ENCODE measurements at regions not wholly inside any gene's neighbourhood (a gene's known extent, or its start where the extent isn't known, plus 50 kb on each side); places are given as distances from the start of the nearest gene placed in this dataset.

DNA sequence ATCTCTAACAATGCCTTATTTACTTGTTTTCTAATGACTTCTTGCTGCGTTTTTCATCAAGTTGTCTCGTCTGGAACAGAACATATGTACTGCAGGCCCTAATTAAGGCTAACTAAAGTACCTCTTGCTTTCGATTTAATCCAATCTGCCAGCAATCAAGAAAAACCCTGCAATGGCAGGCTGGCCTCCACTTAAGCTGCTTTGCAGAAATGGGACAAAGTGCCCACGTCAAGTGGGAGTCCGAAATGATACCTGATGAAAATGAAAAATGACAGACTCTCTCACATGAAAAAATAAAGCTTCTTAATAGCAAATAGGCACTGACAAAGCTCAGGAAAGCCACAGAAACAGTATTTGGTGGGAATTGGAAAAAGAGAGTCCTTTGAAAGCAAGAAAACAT, 1454.7 kb downstream of the FAM181B start:
- H2BK120ac ChIP-seq (ENCODE audit: low read depth, low read length, poor library complexity, severe bottlenecking) = no peak overlapping the region
- no peak overlapping the region for H3K4ac ChIP-seq (ENCODE audit: low read depth, low read length)
- no peak overlapping the region for H2BK12ac ChIP-seq (ENCODE audit: insufficient read length, low read depth, low read length)
- no peak overlapping the region for H2AK5ac ChIP-seq (ENCODE audit: insufficient read length, low read length)
- no peak overlapping the region for H2BK15ac ChIP-seq (ENCODE audit: low read depth, low read length)
- no peak overlapping the region for H3K9ac ChIP-seq (ENCODE audit: extremely low read depth, insufficient read length, low read length)
- Mint-ChIP-seq H3K36me3 (ENCODE audit: insufficient read depth in 1 of 3, low read depth in 3 of 3) (peaks cover 2 to 5% (median 3%) of the 10 kb centered on the region in 3 experiments; a peak in 4 of 7 replicates), H3K4me1 (peaks cover 4 to 7% of the 10 kb centered on the region in 2 experiments; a peak in 3 of 4 replicates), H3K9me3 (peaks cover 5 to 8% of the 10 kb centered on the region in 2 experiments), H3K27me3 (ENCODE audit: low read depth) (no peaks in the 10 kb centered on the region; the same call in 1 of the 2 replicates), H3K4me3 (no peak overlapping the region), H3K27ac (no peak overlapping the region)
- no peak overlapping the region for H3K4me2 ChIP-seq (ENCODE audit: insufficient read depth, insufficient read length, low read length)
- no peaks in the 10 kb centered on the region for H3K27me3 ChIP-seq (ENCODE audit: insufficient read depth, low read length)
- H3K23ac ChIP-seq (ENCODE audit: insufficient read length, low read depth, low read length) = no peak overlapping the region
- no peaks in the 10 kb centered on the region for H3K79me1 ChIP-seq (ENCODE audit: insufficient read depth, low read depth, low read length, poor library complexity, severe bottlenecking)
- H4K91ac ChIP-seq (ENCODE audit: insufficient read length, low read depth, low read length) = no peak overlapping the region
- no peaks in the 10 kb centered on the region for H3K79me2 ChIP-seq (ENCODE audit: insufficient read depth, low read length)
- H3K4me1 ChIP-seq (ENCODE audit: insufficient read depth, low read length) = no peaks in the 10 kb centered on the region
- no peak overlapping the region for H3K27ac ChIP-seq (ENCODE audit: insufficient read length, low read depth, low read length)
- H4K20me1 ChIP-seq (ENCODE audit: control insufficient read depth, insufficient read depth, insufficient read length) = no peaks in the 10 kb centered on the region
- H4K5ac ChIP-seq (ENCODE audit: insufficient read length, low read depth, low read length) = no peak overlapping the region
- no peaks in the 10 kb centered on the region for H3K23me2 ChIP-seq (ENCODE audit: insufficient read length, low read depth, low read length, poor library complexity, severe bottlenecking)
- no peak overlapping the region for H3K18ac ChIP-seq (ENCODE audit: insufficient read length, low read depth, low read length)
- TF ChIP-seq, protein P1, sequence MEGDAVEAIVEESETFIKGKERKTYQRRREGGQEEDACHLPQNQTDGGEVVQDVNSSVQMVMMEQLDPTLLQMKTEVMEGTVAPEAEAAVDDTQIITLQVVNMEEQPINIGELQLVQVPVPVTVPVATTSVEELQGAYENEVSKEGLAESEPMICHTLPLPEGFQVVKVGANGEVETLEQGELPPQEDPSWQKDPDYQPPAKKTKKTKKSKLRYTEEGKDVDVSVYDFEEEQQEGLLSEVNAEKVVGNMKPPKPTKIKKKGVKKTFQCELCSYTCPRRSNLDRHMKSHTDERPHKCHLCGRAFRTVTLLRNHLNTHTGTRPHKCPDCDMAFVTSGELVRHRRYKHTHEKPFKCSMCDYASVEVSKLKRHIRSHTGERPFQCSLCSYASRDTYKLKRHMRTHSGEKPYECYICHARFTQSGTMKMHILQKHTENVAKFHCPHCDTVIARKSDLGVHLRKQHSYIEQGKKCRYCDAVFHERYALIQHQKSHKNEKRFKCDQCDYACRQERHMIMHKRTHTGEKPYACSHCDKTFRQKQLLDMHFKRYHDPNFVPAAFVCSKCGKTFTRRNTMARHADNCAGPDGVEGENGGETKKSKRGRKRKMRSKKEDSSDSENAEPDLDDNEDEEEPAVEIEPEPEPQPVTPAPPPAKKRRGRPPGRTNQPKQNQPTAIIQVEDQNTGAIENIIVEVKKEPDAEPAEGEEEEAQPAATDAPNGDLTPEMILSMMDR (conservative IDR thresholded peaks at IDR 0.05) = no peak
- no peak overlapping the region for H4K8ac ChIP-seq (replicated peaks; ENCODE audit: insufficient read length, low read depth, low read length)
- DNase-seq = no peak
- no peak overlapping the region for H2BK20ac ChIP-seq (ENCODE audit: low read depth, low read length, poor library complexity, severe bottlenecking)
- no CpG with 5 or more reads among the region's 5 CpGs for WGBS (ENCODE audit: extremely low coverage, insufficient read length, low lambda C conversion rate)
- no peak overlapping the region for H3K14ac ChIP-seq (ENCODE audit: insufficient read depth, low read length)
- H3K56ac ChIP-seq (ENCODE audit: insufficient read length, low read depth, low read length) = no peak overlapping the region
- H3K9me3 ChIP-seq (ENCODE audit: control insufficient read depth, low read depth, low read length) = no peaks in the 10 kb centered on the region
- no peak overlapping the region for H2AFZ ChIP-seq (ENCODE audit: low read length)
- no peak overlapping the region for H2BK5ac ChIP-seq (ENCODE audit: insufficient read length, low read length)
- H3T11ph ChIP-seq (ENCODE audit: low read length) = no peak overlapping the region

Measured in H9 (cell line).